Astrocyte (in vitro differentiated cells and primary cell): ENCODE measurements at regions not wholly inside any gene's neighbourhood (a gene's known extent, or its start where the extent isn't known, plus 50 kb on each side); places are given as distances from the start of the nearest gene placed in this dataset.
"Not testable (repeated sequence)": the region's sequence is repeated elsewhere in the genome, so short reads cannot be mapped to it uniquely, and the experiment has no call there.

Experiments
- DNase-seq: peaks from one replicate; pipeline ENCODE4 v3.0.0-alpha.2; 2010; ENCODE audit warnings: low read depth
- FAIRE-seq: peaks from 2 replicates; lab custom pipeline; 2011; peaks lifted over from hg19 to GRCh38; lab: Jason Lieb, UNC
- H2AFZ ChIP-seq: 2 replicates; pipeline ENCODE4 v1.6.0; 2012; ENCODE audit warnings: low read depth, low read length, inconsistent platforms
- H3K27ac ChIP-seq: 2 replicates; pipeline ENCODE4 v1.5.1; 2011; ENCODE audit warnings: low read depth, low read length, inconsistent platforms
- H3K27me3 ChIP-seq: 2 replicates; pipeline ENCODE4 v1.6.0; 2011; ENCODE audit warnings: low read length, inconsistent platforms; ENCODE audit not compliant: insufficient read depth
- H3K36me3 ChIP-seq: 2 replicates; pipeline ENCODE4 v1.5.1; 2011; ENCODE audit warnings: low read length, inconsistent platforms; ENCODE audit not compliant: insufficient read depth
- H3K4me1 ChIP-seq: 2 replicates; pipeline ENCODE4 v1.5.1; 2011; ENCODE audit warnings: low read length, inconsistent platforms; ENCODE audit not compliant: insufficient read depth
- H3K4me2 ChIP-seq: 2 replicates; pipeline ENCODE4 v1.6.0; 2012; ENCODE audit warnings: low read length, inconsistent platforms
- H3K4me3 ChIP-seq: 2 replicates; pipeline ENCODE4 v1.5.1; 2011; ENCODE audit warnings: low read depth, mild to moderate bottlenecking, low read length, inconsistent platforms; ENCODE audit not compliant: insufficient read depth
- H3K79me2 ChIP-seq: 2 replicates; pipeline ENCODE4 v1.6.0; 2012; ENCODE audit warnings: mild to moderate bottlenecking, low read length, inconsistent platforms; ENCODE audit not compliant: insufficient read depth
- H3K9ac ChIP-seq: 2 replicates; pipeline ENCODE4 v1.6.0; 2012; ENCODE audit warnings: mild to moderate bottlenecking, low read length, inconsistent platforms
- H3K9me3 ChIP-seq: 2 replicates; pipeline ENCODE4 v1.5.1; 2012; ENCODE audit warnings: low read depth, mild to moderate bottlenecking, low read length, inconsistent platforms; ENCODE audit not compliant: insufficient read depth
- H4K20me1 ChIP-seq: 2 replicates; pipeline ENCODE4 v1.6.0; 2012; ENCODE audit warnings: low read length, inconsistent platforms; ENCODE audit not compliant: insufficient read depth
- H3K27ac Mint-ChIP-seq: one replicate; pipeline ENCODE4 v1.8.0; 2021; ENCODE audit warnings: mild to moderate bottlenecking, mixed read lengths; ENCODE audit not compliant: unreplicated experiment
- H3K27me3 Mint-ChIP-seq: one replicate; pipeline ENCODE4 v1.8.0; 2021; ENCODE audit warnings: low read depth, mixed read lengths; ENCODE audit not compliant: unreplicated experiment
- H3K36me3 Mint-ChIP-seq: one replicate; pipeline ENCODE4 v1.8.0; 2021; ENCODE audit warnings: low read depth, mixed read lengths; ENCODE audit not compliant: unreplicated experiment
- H3K4me1 Mint-ChIP-seq: one replicate; pipeline ENCODE4 v1.8.0; 2021; ENCODE audit warnings: low read depth, mixed read lengths; ENCODE audit not compliant: unreplicated experiment
- H3K4me3 Mint-ChIP-seq: one replicate; pipeline ENCODE4 v1.8.0; 2021; ENCODE audit warnings: mild to moderate bottlenecking, moderate library complexity, mixed read lengths; ENCODE audit not compliant: unreplicated experiment
- H3K9me3 Mint-ChIP-seq: one replicate; pipeline ENCODE4 v1.8.0; 2021; ENCODE audit warnings: mild to moderate bottlenecking, mixed read lengths; ENCODE audit not compliant: unreplicated experiment
- EZH2 ChIP-seq: IDR thresholded peaks from 2 replicates; pipeline ENCODE4 v1.6.1; 2012; ENCODE audit warnings: mild to moderate bottlenecking, low read length, inconsistent platforms; ENCODE audit not compliant: insufficient read depth
- TF ChIP-seq, protein P1 (sequence below): IDR thresholded peaks from 2 replicates; pipeline ENCODE4 v1.5.1; 2011; ENCODE audit warnings: low read depth, mild to moderate bottlenecking, inconsistent platforms, low read length, moderate library complexity; ENCODE audit not compliant: insufficient read depth

DNA sequence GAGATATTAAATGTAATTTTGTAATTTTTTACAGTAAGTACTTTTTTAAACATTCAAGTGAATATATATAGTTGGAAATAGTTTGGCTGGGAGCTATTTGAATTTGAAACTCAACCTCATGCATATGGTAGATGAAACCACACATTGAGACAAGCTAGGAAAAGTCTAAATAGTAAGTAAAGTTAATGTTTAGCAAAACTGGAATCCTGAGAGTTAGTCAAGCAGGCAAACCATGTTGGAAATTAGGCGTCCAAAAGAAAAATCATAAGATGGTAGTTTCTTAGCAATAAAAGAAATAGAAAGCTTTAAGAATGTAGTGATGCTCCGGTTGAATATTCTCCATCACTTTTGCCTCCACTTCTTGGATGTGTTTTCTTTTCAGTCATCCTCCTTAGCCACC lies 657.1 kb upstream of the CDH10 start:
- no peaks in the 10 kb centered on the region for H3K4me1 ChIP-seq
- H3K79me2 ChIP-seq = no peaks in the 10 kb centered on the region
- H3K4me3 ChIP-seq = no peak overlapping the region
- no peaks in the 10 kb centered on the region for H3K9me3 ChIP-seq
- H3K27me3 ChIP-seq = no peaks in the 10 kb centered on the region
- no peaks in the 10 kb centered on the region for H3K9me3 Mint-ChIP-seq
- no peak overlapping the region for H2AFZ ChIP-seq
- H3K27me3 Mint-ChIP-seq = no peaks in the 10 kb centered on the region
- FAIRE-seq = no peak
- H3K27ac Mint-ChIP-seq = no peak overlapping the region
- no peak overlapping the region for H3K4me2 ChIP-seq
- no peak overlapping the region for H3K27ac ChIP-seq
- H3K36me3 Mint-ChIP-seq = no peaks in the 10 kb centered on the region
- no peak for TF ChIP-seq EZH2
- TF ChIP-seq, protein P1, sequence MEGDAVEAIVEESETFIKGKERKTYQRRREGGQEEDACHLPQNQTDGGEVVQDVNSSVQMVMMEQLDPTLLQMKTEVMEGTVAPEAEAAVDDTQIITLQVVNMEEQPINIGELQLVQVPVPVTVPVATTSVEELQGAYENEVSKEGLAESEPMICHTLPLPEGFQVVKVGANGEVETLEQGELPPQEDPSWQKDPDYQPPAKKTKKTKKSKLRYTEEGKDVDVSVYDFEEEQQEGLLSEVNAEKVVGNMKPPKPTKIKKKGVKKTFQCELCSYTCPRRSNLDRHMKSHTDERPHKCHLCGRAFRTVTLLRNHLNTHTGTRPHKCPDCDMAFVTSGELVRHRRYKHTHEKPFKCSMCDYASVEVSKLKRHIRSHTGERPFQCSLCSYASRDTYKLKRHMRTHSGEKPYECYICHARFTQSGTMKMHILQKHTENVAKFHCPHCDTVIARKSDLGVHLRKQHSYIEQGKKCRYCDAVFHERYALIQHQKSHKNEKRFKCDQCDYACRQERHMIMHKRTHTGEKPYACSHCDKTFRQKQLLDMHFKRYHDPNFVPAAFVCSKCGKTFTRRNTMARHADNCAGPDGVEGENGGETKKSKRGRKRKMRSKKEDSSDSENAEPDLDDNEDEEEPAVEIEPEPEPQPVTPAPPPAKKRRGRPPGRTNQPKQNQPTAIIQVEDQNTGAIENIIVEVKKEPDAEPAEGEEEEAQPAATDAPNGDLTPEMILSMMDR = no peak
- no peak overlapping the region for H3K9ac ChIP-seq
- no peaks in the 10 kb centered on the region for H3K36me3 ChIP-seq
- H4K20me1 ChIP-seq = no peaks in the 10 kb centered on the region
- H3K4me1 Mint-ChIP-seq = no peaks in the 10 kb centered on the region
- no peak for DNase-seq
- H3K4me3 Mint-ChIP-seq = no peak overlapping the region

DNA sequence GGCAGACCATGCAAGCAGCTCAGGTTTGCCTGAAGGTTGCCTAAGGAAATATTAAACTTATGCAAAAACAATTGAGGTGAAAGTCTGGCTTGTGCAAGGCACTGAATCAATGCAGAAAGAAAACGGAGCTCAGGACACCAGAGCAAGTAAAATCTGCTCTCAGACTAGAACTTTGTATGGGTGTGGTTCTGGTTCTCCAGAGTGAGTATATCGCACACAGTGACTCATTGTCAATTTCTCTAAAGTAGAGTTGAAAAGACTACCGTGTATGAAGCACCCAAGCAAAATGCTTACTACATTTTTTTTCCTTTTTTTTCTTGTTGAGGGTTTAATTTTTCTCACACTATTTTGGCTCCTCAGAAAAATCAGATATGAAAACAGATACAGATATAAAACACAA lies 650.3 kb upstream of the CDH10 start:
- Mint-ChIP-seq H3K27ac (no peak overlapping the region), H3K4me3 (no peak overlapping the region), H3K27me3 (no peaks in the 10 kb centered on the region), H3K36me3 (no peaks in the 10 kb centered on the region), H3K4me1 (peaks cover 5% of the 10 kb centered on the region), H3K9me3 (no peaks in the 10 kb centered on the region)
- no peaks in the 10 kb centered on the region for H3K4me1 ChIP-seq
- H3K4me3 ChIP-seq = no peak overlapping the region
- FAIRE-seq = no peak
- no peak for DNase-seq
- no peak overlapping the region for H3K9ac ChIP-seq
- H4K20me1 ChIP-seq = no peaks in the 10 kb centered on the region
- no peak for TF ChIP-seq EZH2
- TF ChIP-seq, protein P1 = no peak
- no peak overlapping the region for H3K4me2 ChIP-seq
- H2AFZ ChIP-seq = no peak overlapping the region
- H3K79me2 ChIP-seq = no peaks in the 10 kb centered on the region
- H3K27me3 ChIP-seq = no peaks in the 10 kb centered on the region
- no peak overlapping the region for H3K27ac ChIP-seq
- no peaks in the 10 kb centered on the region for H3K36me3 ChIP-seq
- H3K9me3 ChIP-seq = no peaks in the 10 kb centered on the region

DNA sequence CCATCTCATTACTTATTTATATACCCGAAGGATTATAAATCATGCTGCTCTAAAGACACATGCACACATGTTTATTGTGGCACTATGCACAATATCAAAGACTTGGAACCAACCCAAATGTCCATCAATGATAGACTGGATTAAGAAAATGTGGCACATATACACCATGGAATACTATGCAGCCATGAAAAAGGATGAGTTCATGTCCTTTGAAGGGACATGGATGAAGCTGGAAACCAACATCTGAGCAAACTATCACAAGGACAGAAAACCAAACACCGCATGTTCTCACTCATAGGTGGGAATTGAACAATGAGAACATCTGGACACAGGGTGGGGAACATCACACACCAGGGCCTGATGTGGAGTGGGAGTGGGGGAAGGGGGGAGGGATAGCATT lies 645.0 kb upstream of the CDH10 start:
- not testable (repeated sequence) for H3K9me3 Mint-ChIP-seq, H3K4me1 Mint-ChIP-seq, H3K79me2 ChIP-seq, H3K27me3 ChIP-seq, FAIRE-seq, H3K27ac ChIP-seq, H3K9me3 ChIP-seq, H3K4me3 Mint-ChIP-seq, H3K4me3 ChIP-seq, H4K20me1 ChIP-seq, H3K36me3 ChIP-seq, H3K27ac Mint-ChIP-seq, H3K27me3 Mint-ChIP-seq, H2AFZ ChIP-seq, H3K4me2 ChIP-seq, DNase-seq, H3K36me3 Mint-ChIP-seq, H3K4me1 ChIP-seq, H3K9ac ChIP-seq
